ENCODE measurements at regions not wholly inside any gene's neighbourhood (a gene's known extent, or its start where the extent isn't known, plus 50 kb on each side); places are given as distances from the start of the nearest gene placed in this dataset.

DNA sequence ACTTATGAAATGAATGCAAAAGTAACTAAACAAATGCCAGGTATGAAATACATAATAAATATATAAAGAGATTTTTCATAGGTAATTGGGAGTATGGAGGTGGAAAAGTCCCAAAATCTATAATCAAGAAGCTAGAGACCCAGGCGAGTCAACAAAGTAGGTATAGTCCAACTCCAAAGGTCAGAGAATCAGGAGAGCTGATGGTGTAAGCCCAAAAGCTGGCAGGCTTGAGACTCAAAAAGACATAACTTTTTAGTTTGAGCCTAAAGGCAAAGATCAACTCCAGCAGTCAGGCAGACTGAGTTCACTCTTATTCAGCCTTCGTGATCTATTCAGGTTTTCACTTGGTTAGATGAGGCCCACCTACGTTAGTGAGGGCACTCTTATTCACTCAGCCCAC, 157.4 kb upstream of the TMCO5A start:
- Histone ChIP-seq H3K4me1 (ENCODE audit: control insufficient read depth, insufficient read depth, low read length, poor library complexity, severe bottlenecking) (no peaks in the 10 kb centered on the region), H3K4me3 (ENCODE audit: extremely low read depth, insufficient read depth, low read length, poor library complexity, severe bottlenecking) (no peak overlapping the region), H3K9me3 (ENCODE audit: control insufficient read depth, low read length) (no peaks in the 10 kb centered on the region), H3K27ac (ENCODE audit: low read depth, low read length, severe bottlenecking) (no peak overlapping the region), H3K36me3 (ENCODE audit: control insufficient read depth, insufficient read depth, low read length) (no peaks in the 10 kb centered on the region)
- WGBS, 2 experiments (ENCODE audit: insufficient coverage in 2 of 2) = 94 to 100% methylated on average over 3 of the region's 3 CpGs

DNA sequence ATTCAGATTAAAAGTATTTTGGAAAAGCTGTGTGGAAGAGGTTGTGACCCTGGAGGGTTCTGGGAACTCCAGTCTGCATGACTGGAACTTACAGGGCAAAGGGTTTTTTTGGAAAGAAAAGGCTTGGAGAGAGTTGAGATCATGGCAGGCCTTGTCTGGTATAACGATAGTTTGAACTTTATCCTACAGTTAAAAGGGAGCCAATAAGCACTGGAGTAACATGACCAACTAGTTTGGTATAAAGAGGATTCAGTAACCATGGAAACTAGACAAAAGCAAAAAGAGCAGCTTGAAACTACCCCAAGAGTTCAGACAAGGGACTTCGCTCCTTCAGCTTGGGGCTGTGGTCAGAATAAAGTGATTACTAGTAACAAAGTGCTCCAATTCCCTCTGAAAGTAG, 151.2 kb upstream of the TMCO5A start:
- no peak overlapping the region for H3K27ac ChIP-seq (ENCODE audit: low read depth, low read length, severe bottlenecking)
- no peaks in the 10 kb centered on the region for H3K36me3 ChIP-seq (ENCODE audit: control insufficient read depth, insufficient read depth, low read length)
- 86 to 100% methylated on average over 1 of the region's 2 CpGs for WGBS, 2 experiments (ENCODE audit: insufficient coverage in 2 of 2)
- H3K4me1 ChIP-seq (ENCODE audit: control insufficient read depth, insufficient read depth, low read length, poor library complexity, severe bottlenecking) = no peaks in the 10 kb centered on the region
- H3K9me3 ChIP-seq (ENCODE audit: control insufficient read depth, low read length) = no peaks in the 10 kb centered on the region
- H3K4me3 ChIP-seq (ENCODE audit: extremely low read depth, insufficient read depth, low read length, poor library complexity, severe bottlenecking) = no peak overlapping the region

DNA sequence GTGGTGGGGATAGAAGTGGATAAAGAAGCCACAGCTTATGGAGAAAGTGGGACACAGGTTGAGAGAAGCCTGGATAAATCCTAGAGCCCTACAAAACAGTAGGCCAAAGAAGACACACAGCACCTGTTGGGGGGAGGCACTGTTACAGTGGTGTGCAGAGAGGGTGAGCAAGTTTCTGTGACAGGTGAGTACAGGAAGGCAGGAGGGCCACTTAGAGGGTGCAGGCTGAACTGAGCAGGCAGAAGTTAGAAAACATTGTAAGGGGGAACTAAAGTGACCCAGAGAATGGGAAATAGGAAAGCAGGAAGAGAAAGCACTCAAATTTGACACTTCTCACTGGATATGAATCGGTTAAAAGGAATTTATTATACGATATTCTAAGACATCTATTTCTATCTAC, 146.1 kb upstream of the TMCO5A start:
- H3K9me3 ChIP-seq (ENCODE audit: control insufficient read depth, low read length) = no peaks in the 10 kb centered on the region
- no peaks in the 10 kb centered on the region for H3K36me3 ChIP-seq (ENCODE audit: control insufficient read depth, insufficient read depth, low read length)
- no peak overlapping the region for H3K4me3 ChIP-seq (ENCODE audit: extremely low read depth, insufficient read depth, low read length, poor library complexity, severe bottlenecking)
- no peaks in the 10 kb centered on the region for H3K4me1 ChIP-seq (ENCODE audit: control insufficient read depth, insufficient read depth, low read length, poor library complexity, severe bottlenecking)
- WGBS, 2 experiments (ENCODE audit: insufficient coverage in 2 of 2) = no CpG with 5 or more reads among the region's 2 CpGs
- no peak overlapping the region for H3K27ac ChIP-seq (ENCODE audit: low read depth, low read length, severe bottlenecking)

DNA sequence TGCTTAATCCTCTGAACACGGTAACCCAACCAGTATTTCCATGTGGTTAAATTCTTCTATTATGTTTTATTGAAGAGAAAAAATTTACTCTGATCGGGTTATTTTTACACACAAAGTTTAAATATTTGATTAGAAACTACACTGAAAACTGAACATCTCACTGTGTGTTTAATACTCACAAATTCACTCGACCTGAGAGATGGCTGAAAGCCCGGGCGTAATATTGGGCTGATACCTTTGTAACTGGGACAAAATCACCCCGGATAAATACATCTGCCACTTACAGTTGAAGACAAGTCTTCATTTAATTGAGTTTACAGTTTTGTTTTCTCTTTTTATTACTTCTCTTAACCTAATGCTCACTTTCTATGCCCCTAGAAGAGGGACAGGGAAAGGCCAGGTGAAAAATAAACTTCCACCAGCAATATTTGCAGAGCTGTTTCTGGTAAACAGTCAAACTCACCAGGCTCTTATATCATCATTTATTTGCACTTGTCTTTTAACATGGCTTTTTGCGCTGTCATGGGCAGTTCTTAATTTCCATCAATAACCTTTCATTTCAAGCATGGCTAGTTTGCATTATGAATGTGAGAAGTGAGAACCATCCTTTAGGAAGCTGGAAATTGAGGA, 145.6 kb upstream of the TMCO5A start:
- H3K4me3 ChIP-seq (ENCODE audit: extremely low read depth, insufficient read depth, low read length, poor library complexity, severe bottlenecking) = no peak overlapping the region
- no peaks in the 10 kb centered on the region for H3K36me3 ChIP-seq (ENCODE audit: control insufficient read depth, insufficient read depth, low read length)
- no peak overlapping the region for H3K27ac ChIP-seq (ENCODE audit: low read depth, low read length, severe bottlenecking)
- no peaks in the 10 kb centered on the region for H3K9me3 ChIP-seq (ENCODE audit: control insufficient read depth, low read length)
- H3K4me1 ChIP-seq (ENCODE audit: control insufficient read depth, insufficient read depth, low read length, poor library complexity, severe bottlenecking) = no peaks in the 10 kb centered on the region
- WGBS, 2 experiments (ENCODE audit: insufficient coverage in 2 of 2) = 82 to 94% methylated on average over 2 to 3 of the region's 7 CpGs

DNA sequence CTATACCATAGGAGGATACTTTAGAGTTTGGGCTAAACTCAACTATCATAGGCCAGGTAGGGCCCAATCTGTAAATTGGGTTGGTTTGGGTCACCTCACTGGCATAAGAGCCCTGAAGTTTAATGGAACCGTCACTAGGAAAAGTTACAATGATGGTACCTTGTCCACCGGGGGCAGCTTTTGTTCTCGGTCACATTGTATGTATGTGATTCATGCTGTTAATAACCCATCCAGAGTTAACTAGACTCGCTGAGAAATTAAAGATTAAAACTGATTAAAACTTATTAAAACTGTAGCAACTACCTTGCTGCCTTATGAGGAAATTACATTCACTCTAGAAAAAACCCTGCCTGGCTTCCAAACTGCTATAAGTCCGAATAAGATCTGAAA, 145.0 kb upstream of the TMCO5A start:
- Histone ChIP-seq H3K4me1 (ENCODE audit: control insufficient read depth, insufficient read depth, low read length, poor library complexity, severe bottlenecking) (no peaks in the 10 kb centered on the region), H3K36me3 (ENCODE audit: control insufficient read depth, insufficient read depth, low read length) (no peaks in the 10 kb centered on the region), H3K9me3 (ENCODE audit: control insufficient read depth, low read length) (no peaks in the 10 kb centered on the region), H3K4me3 (ENCODE audit: extremely low read depth, insufficient read depth, low read length, poor library complexity, severe bottlenecking) (no peak overlapping the region), H3K27ac (ENCODE audit: low read depth, low read length, severe bottlenecking) (no peak overlapping the region)
- 100% methylated on average over 1 of the region's 5 CpGs; no CpG with 5 or more reads in 1 of the 2 experiments for WGBS, 2 experiments (ENCODE audit: insufficient coverage in 2 of 2)

DNA sequence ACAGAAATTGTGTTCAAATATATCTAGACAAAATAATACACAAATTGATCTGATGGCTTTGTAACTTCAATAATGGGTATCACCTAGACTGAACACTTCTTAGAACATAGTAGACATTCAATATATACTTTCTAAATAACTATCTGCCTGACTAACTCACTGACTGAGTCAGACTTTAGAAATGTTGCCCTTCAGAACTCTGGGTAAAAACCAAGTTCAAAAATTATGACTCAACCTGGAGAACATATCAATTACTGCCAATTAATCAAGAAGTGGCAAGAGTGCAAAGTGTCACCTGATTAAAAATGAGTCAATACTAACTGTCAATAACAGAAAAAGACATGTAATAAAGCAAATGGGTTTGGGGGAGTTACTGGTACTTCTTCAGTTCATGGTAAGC, 144.6 kb upstream of the TMCO5A start:
- Histone ChIP-seq H3K4me1 (ENCODE audit: control insufficient read depth, insufficient read depth, low read length, poor library complexity, severe bottlenecking) (no peaks in the 10 kb centered on the region), H3K36me3 (ENCODE audit: control insufficient read depth, insufficient read depth, low read length) (no peaks in the 10 kb centered on the region), H3K9me3 (ENCODE audit: control insufficient read depth, low read length) (no peaks in the 10 kb centered on the region), H3K4me3 (ENCODE audit: extremely low read depth, insufficient read depth, low read length, poor library complexity, severe bottlenecking) (no peak overlapping the region), H3K27ac (ENCODE audit: low read depth, low read length, severe bottlenecking) (no peak overlapping the region)

DNA sequence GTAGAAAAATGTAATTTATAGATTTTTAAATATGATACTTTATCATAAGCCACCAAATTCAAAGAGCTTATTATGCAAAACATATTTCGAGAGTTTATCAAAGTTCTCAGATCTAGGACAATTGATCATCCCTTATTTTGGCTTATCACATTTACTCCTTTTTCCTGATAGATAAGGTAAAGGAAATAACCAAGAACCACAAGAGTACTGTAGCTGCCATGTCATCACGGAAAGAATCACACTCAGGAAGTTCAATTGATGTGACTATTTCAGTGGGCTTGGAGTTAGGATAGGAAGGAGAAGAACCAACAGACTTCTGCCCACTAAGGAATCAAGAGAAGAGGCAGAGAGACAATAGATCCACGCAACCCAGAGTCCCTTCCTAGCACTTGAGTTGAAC, 142.7 kb upstream of the TMCO5A start:
- peak overlapping the region; percentile 26 for H3K27ac ChIP-seq (ENCODE audit: low read depth, low read length, severe bottlenecking)
- H3K4me3 ChIP-seq (ENCODE audit: extremely low read depth, insufficient read depth, low read length, poor library complexity, severe bottlenecking) = no peak overlapping the region
- H3K36me3 ChIP-seq (ENCODE audit: control insufficient read depth, insufficient read depth, low read length) = no peaks in the 10 kb centered on the region
- H3K9me3 ChIP-seq (ENCODE audit: control insufficient read depth, low read length) = no peaks in the 10 kb centered on the region
- 83 to 88% methylated on average over 1 to 2 of the region's 3 CpGs for WGBS, 2 experiments (ENCODE audit: insufficient coverage in 2 of 2)
- no peaks in the 10 kb centered on the region for H3K4me1 ChIP-seq (ENCODE audit: control insufficient read depth, insufficient read depth, low read length, poor library complexity, severe bottlenecking)

DNA sequence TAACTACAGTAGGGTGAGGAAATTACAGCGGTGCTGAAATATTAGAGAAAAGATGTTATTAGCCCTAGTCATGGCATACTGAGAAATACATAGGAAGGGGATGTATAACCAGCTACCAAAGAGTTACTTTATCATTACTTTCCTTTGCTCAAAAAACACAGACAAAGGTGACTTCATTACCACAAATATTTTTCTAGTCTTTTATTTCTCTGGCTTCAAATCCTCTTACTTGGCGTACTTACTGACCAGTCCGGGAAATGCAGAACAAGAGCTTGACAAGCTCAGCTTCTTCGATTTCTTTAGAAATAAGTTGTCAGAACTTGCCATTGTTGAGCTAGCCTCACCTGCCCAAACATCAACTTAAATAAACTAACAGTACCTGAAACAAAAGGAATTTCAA, 142.1 kb upstream of the TMCO5A start:
- 78 to 83% methylated on average over 2 to 3 of the region's 4 CpGs for WGBS, 2 experiments (ENCODE audit: insufficient coverage in 2 of 2)
- no peaks in the 10 kb centered on the region for H3K36me3 ChIP-seq (ENCODE audit: control insufficient read depth, insufficient read depth, low read length)
- H3K4me3 ChIP-seq (ENCODE audit: extremely low read depth, insufficient read depth, low read length, poor library complexity, severe bottlenecking) = no peak overlapping the region
- H3K9me3 ChIP-seq (ENCODE audit: control insufficient read depth, low read length) = no peaks in the 10 kb centered on the region
- no peaks in the 10 kb centered on the region for H3K4me1 ChIP-seq (ENCODE audit: control insufficient read depth, insufficient read depth, low read length, poor library complexity, severe bottlenecking)
- no peak overlapping the region for H3K27ac ChIP-seq (ENCODE audit: low read depth, low read length, severe bottlenecking)

DNA sequence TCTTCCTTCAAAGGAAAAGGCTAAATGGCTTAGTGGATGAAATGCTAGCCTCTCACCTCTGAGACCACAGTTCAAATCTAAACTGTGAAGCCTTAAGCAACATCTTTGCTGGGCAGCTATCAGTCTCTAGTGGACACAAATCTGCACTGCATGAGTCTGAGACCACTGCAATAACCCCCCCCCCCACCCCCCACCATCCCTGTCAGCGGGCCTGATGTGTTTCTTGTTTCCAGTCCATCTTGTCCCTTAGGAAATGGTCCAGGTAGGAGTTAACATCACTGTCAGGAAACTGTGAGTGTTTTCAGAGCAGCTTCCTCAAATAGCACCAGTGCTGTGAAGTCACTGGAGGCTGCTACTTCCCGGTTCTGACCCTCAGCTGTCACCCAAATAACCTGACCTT, 140.6 kb upstream of the TMCO5A start:
- 91 to 100% methylated on average over 1 of the region's 2 CpGs for WGBS, 2 experiments (ENCODE audit: insufficient coverage in 2 of 2)
- no peak overlapping the region for H3K4me3 ChIP-seq (ENCODE audit: extremely low read depth, insufficient read depth, low read length, poor library complexity, severe bottlenecking)
- no peaks in the 10 kb centered on the region for H3K9me3 ChIP-seq (ENCODE audit: control insufficient read depth, low read length)

DNA sequence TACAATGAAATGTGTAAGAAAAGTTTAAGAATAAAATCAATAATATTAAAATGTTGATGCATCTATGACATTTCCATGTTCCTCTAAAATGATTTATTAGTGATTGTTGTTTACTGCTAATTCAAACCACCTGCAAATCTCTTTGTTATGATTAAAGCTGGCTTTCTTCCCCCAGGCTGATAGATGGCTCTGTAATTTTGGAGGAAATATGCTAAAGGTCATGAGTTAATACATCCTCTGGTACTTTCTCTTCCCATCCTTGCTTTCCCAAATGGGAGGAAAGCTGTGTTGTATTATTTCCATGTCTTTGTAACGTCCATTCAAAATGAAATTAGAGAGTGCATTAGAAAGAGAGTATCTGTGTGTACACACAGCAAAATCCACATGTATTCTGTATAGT, 139.5 kb upstream of the TMCO5A start:
- H3K4me3 ChIP-seq (ENCODE audit: extremely low read depth, insufficient read depth, low read length, poor library complexity, severe bottlenecking) = no peak overlapping the region
- WGBS, 2 experiments (ENCODE audit: insufficient coverage in 2 of 2) = no CpG with 5 or more reads among the region's 1 CpG
- H3K36me3 ChIP-seq (ENCODE audit: control insufficient read depth, insufficient read depth, low read length) = no peaks in the 10 kb centered on the region
- no peaks in the 10 kb centered on the region for H3K4me1 ChIP-seq (ENCODE audit: control insufficient read depth, insufficient read depth, low read length, poor library complexity, severe bottlenecking)
- H3K27ac ChIP-seq (ENCODE audit: low read depth, low read length, severe bottlenecking) = no peak overlapping the region
- H3K9me3 ChIP-seq (ENCODE audit: control insufficient read depth, low read length) = no peaks in the 10 kb centered on the region

More for the DNA sequence above, 140.6 kb upstream of the TMCO5A start:
- Histone ChIP-seq H3K27ac (ENCODE audit: low read depth, low read length, severe bottlenecking) (no peak overlapping the region), H3K4me1 (ENCODE audit: control insufficient read depth, insufficient read depth, low read length, poor library complexity, severe bottlenecking) (no peaks in the 10 kb centered on the region), H3K36me3 (ENCODE audit: control insufficient read depth, insufficient read depth, low read length) (no peaks in the 10 kb centered on the region)

DNA sequence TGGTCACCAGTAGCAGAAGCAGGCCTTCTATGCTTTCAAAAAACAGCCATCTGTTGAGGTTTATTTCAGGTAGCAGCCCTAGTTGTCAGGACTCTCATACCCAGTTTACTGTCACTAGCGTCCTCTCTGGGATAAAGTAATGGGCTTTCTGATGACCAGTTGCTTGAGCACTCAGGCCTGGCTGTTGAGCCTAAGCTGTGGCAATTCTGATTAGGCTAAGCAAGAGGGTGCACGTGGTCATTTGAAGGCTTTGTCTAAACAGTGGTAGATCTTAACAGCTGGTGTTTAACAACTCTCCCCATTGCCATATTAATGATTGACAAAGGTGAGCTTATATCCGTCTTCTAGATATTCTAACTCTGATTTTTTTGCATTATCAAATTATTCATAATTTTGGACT, 132.9 kb upstream of the TMCO5A start:
- Histone ChIP-seq H3K27ac (ENCODE audit: low read depth, low read length, severe bottlenecking) (no peak overlapping the region), H3K4me1 (ENCODE audit: control insufficient read depth, insufficient read depth, low read length, poor library complexity, severe bottlenecking) (no peaks in the 10 kb centered on the region), H3K9me3 (ENCODE audit: control insufficient read depth, low read length) (no peaks in the 10 kb centered on the region), H3K4me3 (ENCODE audit: extremely low read depth, insufficient read depth, low read length, poor library complexity, severe bottlenecking) (no peak overlapping the region), H3K36me3 (ENCODE audit: control insufficient read depth, insufficient read depth, low read length) (no peaks in the 10 kb centered on the region)
- 92 to 100% methylated on average over 1 to 3 of the region's 3 CpGs for WGBS, 2 experiments (ENCODE audit: insufficient coverage in 2 of 2)

Measured in mesodermal cell (in vitro differentiated cells).